ENCODE measurements at regions not wholly inside any gene's neighbourhood (a gene's known extent, or its start where the extent isn't known, plus 50 kb on each side); places are given as distances from the start of the nearest gene placed in this dataset.
A peak's percentile ranks its signal among the peaks of the same experiment; 100 is the strongest.

DNA sequence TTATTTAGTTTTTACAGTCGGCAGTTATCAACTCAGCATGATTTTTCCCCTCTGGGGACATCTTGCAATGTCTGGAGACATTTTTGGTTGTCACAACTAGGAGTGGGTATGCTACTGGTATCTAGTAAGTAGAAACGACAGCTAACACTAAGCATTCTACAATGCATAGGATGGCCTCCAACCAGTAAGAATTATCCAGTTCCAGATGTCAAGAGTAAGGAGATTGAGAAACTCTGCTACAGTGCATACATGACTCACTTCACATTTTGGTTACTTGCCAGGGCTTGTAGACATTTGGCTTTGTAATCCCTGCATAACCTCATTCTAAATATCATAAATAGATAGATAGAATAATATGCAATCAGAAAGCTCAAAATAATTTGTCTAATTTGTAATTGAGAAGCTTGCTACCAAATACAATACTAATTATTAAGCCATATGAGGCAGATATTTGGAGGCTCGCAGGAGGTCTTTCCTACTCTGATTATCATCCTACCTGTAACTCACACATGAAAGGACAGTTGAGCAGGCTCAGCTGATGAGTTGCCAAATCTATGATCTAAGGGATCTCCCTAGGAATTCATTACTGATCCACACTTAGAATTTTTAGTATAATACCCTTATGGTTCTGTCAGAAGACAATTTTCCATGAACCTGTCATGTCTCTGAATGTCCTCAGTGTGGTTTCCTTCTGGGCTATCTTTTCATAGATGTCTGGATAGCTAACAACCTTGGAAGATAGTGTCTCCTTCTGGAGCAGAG is 346.9 kb upstream of the TLE4 start:
- no peaks in the 10 kb centered on the region for H3K79me2 ChIP-seq (ENCODE audit: insufficient read depth, low read length)
- no peaks in the 10 kb centered on the region for H3K9me3 ChIP-seq (ENCODE audit: insufficient read depth, low read depth, low read length)
- no peak for TF ChIP-seq EZH2phosphoT487 (IDR thresholded peaks at IDR 0.05; ENCODE audit: borderline replicate concordance)
- TF ChIP-seq, protein P1, sequence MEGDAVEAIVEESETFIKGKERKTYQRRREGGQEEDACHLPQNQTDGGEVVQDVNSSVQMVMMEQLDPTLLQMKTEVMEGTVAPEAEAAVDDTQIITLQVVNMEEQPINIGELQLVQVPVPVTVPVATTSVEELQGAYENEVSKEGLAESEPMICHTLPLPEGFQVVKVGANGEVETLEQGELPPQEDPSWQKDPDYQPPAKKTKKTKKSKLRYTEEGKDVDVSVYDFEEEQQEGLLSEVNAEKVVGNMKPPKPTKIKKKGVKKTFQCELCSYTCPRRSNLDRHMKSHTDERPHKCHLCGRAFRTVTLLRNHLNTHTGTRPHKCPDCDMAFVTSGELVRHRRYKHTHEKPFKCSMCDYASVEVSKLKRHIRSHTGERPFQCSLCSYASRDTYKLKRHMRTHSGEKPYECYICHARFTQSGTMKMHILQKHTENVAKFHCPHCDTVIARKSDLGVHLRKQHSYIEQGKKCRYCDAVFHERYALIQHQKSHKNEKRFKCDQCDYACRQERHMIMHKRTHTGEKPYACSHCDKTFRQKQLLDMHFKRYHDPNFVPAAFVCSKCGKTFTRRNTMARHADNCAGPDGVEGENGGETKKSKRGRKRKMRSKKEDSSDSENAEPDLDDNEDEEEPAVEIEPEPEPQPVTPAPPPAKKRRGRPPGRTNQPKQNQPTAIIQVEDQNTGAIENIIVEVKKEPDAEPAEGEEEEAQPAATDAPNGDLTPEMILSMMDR (conservative IDR thresholded peaks at IDR 0.05; ENCODE audit: low read length): no peak

DNA sequence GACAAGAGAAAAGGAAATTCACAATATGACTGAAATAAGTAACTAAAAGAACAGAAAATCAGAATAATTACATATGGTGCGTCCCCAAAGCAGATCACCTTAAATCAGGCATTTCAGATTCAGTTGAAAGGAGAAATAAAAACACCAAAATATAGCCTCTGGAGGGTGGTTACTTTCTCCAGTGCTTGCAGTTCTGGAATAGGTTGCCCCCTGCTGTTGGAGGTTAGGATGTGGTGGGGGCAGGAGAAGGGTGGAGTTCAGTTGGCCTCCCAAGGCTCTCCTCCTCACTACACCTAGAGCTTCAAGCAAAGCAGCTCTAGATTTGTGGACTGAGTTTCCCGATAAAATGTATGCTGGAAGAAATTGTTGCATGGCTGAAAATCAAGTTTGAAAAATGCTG is 338.2 kb upstream of the TLE4 start:
- no peaks in the 10 kb centered on the region for H3F3A ChIP-seq (ENCODE audit: low read depth)
- H3K79me2 ChIP-seq (ENCODE audit: insufficient read depth, low read length): no peaks in the 10 kb centered on the region
- no peaks in the 10 kb centered on the region for H3K9me2 ChIP-seq (replicated peaks; ENCODE audit: low read depth, low read length)
- H3K36me3 ChIP-seq (ENCODE audit: insufficient read depth, low read length): no peaks in the 10 kb centered on the region; the same call in 1 of the 2 replicates
- H4K20me1 ChIP-seq (ENCODE audit: insufficient read depth, low read length, poor library complexity, severe bottlenecking): no peaks in the 10 kb centered on the region
- H3K4me3 ChIP-seq (ENCODE audit: low read length, poor library complexity, severe bottlenecking): no peak overlapping the region
- H3K4me1 ChIP-seq (ENCODE audit: insufficient read depth, low read length, poor library complexity, severe bottlenecking): no peaks in the 10 kb centered on the region
- peaks cover 9% of the 10 kb centered on the region; the same call in 1 of the 2 replicates for H3K9me3 ChIP-seq (ENCODE audit: insufficient read depth, low read depth, low read length)
- H2AFZ ChIP-seq (ENCODE audit: low read length): no peak overlapping the region; the same call in 1 of the 2 replicates
- H3K9ac ChIP-seq (ENCODE audit: low read depth, low read length, poor library complexity, severe bottlenecking): no peak overlapping the region
- no peak for TF ChIP-seq EZH2phosphoT487 (IDR thresholded peaks at IDR 0.05; ENCODE audit: borderline replicate concordance)
- TF ChIP-seq, protein P1 (conservative IDR thresholded peaks at IDR 0.05; ENCODE audit: low read length): peak; percentile 77
- no peak overlapping the region for H3K4me2 ChIP-seq (ENCODE audit: low read depth, low read length, poor library complexity, severe bottlenecking)
- H3K27me3 ChIP-seq (ENCODE audit: insufficient read depth, low read length, poor library complexity, severe bottlenecking): no peaks in the 10 kb centered on the region

More for the DNA sequence above, 346.9 kb upstream of the TLE4 start:
- Histone ChIP-seq H3K4me1 (ENCODE audit: insufficient read depth, low read length, poor library complexity, severe bottlenecking) (no peaks in the 10 kb centered on the region), H3K9ac (ENCODE audit: low read depth, low read length, poor library complexity, severe bottlenecking) (no peak overlapping the region), H2AFZ (ENCODE audit: low read length) (no peak overlapping the region), H3K36me3 (ENCODE audit: insufficient read depth, low read length) (no peaks in the 10 kb centered on the region), H3K9me2 (replicated peaks; ENCODE audit: low read depth, low read length) (no peaks in the 10 kb centered on the region), H3F3A (ENCODE audit: low read depth) (no peaks in the 10 kb centered on the region), H3K4me3 (ENCODE audit: low read length, poor library complexity, severe bottlenecking) (no peak overlapping the region), H3K27me3 (ENCODE audit: insufficient read depth, low read length, poor library complexity, severe bottlenecking) (no peaks in the 10 kb centered on the region), H4K20me1 (ENCODE audit: insufficient read depth, low read length, poor library complexity, severe bottlenecking) (no peaks in the 10 kb centered on the region), H3K4me2 (ENCODE audit: low read depth, low read length, poor library complexity, severe bottlenecking) (no peak overlapping the region)

DNA sequence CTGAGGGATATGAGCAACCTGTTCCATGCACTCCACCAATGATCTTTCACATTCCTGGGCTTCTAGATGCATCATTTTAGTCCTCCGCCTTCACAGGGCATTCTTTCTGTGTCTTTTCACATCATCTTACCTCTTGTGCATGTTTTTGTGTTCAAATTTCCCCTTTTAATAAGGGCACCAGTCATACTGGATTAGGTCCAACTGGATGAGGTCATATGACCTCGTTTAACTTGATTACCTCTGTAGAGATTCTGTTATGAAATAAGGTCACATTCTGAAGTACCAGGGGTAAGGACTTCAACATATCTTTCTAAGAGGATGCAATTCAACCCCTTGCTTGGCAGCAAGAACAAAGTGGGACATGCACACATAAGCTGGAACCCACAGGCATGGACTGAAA is 335.3 kb upstream of the TLE4 start:
- H4K20me1 ChIP-seq (ENCODE audit: insufficient read depth, low read length, poor library complexity, severe bottlenecking): no peaks in the 10 kb centered on the region
- H3K9me2 ChIP-seq (replicated peaks; ENCODE audit: low read depth, low read length): no peaks in the 10 kb centered on the region
- no peak overlapping the region for H3K9ac ChIP-seq (ENCODE audit: low read depth, low read length, poor library complexity, severe bottlenecking)
- no peak for TF ChIP-seq EZH2phosphoT487 (IDR thresholded peaks at IDR 0.05; ENCODE audit: borderline replicate concordance)
- TF ChIP-seq, protein P1 (conservative IDR thresholded peaks at IDR 0.05; ENCODE audit: low read length): no peak
- no peak overlapping the region for H3K4me2 ChIP-seq (ENCODE audit: low read depth, low read length, poor library complexity, severe bottlenecking)
- H3K9me3 ChIP-seq (ENCODE audit: insufficient read depth, low read depth, low read length): peaks cover 9% of the 10 kb centered on the region; the same call in 1 of the 2 replicates
- no peaks in the 10 kb centered on the region for H3F3A ChIP-seq (ENCODE audit: low read depth)
- H3K4me3 ChIP-seq (ENCODE audit: low read length, poor library complexity, severe bottlenecking): no peak overlapping the region
- H3K4me1 ChIP-seq (ENCODE audit: insufficient read depth, low read length, poor library complexity, severe bottlenecking): no peaks in the 10 kb centered on the region
- H2AFZ ChIP-seq (ENCODE audit: low read length): no peak overlapping the region
- no peaks in the 10 kb centered on the region for H3K79me2 ChIP-seq (ENCODE audit: insufficient read depth, low read length)
- no peaks in the 10 kb centered on the region for H3K27me3 ChIP-seq (ENCODE audit: insufficient read depth, low read length, poor library complexity, severe bottlenecking)
- no peaks in the 10 kb centered on the region for H3K36me3 ChIP-seq (ENCODE audit: insufficient read depth, low read length)
